ENCODE measurements at regions not wholly inside any gene's neighbourhood (a gene's known extent, or its start where the extent isn't known, plus 50 kb on each side); places are given as distances from the start of the nearest gene placed in this dataset.

- no peak overlapping the region for H3K9ac ChIP-seq (ENCODE audit: low read depth in 1 of 3, low read length in 3 of 3)
- no peaks in the 10 kb centered on the region for H3K9me3 ChIP-seq (ENCODE audit: control insufficient read depth in 3 of 3, low read length in 3 of 3)
- no peaks in the 10 kb centered on the region for H3K27me3 ChIP-seq (ENCODE audit: control insufficient read depth in 3 of 3, insufficient read depth in 3 of 3, low read length in 3 of 3)
- no peak overlapping the region for H3K4me3 ChIP-seq (ENCODE audit: low read length in 3 of 3)
- H3K36me3 ChIP-seq (ENCODE audit: control insufficient read depth in 3 of 3, insufficient read depth in 3 of 3, low read length in 3 of 3): no peaks in the 10 kb centered on the region
- no peaks in the 10 kb centered on the region for H3K4me1 ChIP-seq (ENCODE audit: control insufficient read depth in 3 of 3, insufficient read depth in 3 of 3, low read length in 3 of 3)
- no peak overlapping the region for H3K27ac ChIP-seq (ENCODE audit: low read depth, low read length)
Observed at GRCh38 chr4:58776627-58777026, 1666.4 kb upstream of the IGFBP7 start.

GRCh38 chr4:58767598-58767997, 1657.4 kb upstream of the IGFBP7 start:
- no peak overlapping the region for H3K4me3 ChIP-seq (ENCODE audit: low read length in 3 of 3)

GRCh38 chr4:58766763-58767162, 1656.6 kb upstream of the IGFBP7 start:
- Histone ChIP-seq H3K27ac (ENCODE audit: low read depth, low read length) (no peak overlapping the region), H3K9ac (ENCODE audit: low read depth in 1 of 3, low read length in 3 of 3) (no peak overlapping the region), H3K4me1 (ENCODE audit: control insufficient read depth in 3 of 3, insufficient read depth in 3 of 3, low read length in 3 of 3) (no peaks in the 10 kb centered on the region), H3K36me3 (ENCODE audit: control insufficient read depth in 3 of 3, insufficient read depth in 3 of 3, low read length in 3 of 3) (no peaks in the 10 kb centered on the region), H3K27me3 (ENCODE audit: control insufficient read depth in 3 of 3, insufficient read depth in 3 of 3, low read length in 3 of 3) (no peaks in the 10 kb centered on the region), H3K9me3 (ENCODE audit: control insufficient read depth in 3 of 3, low read length in 3 of 3) (no peaks in the 10 kb centered on the region), H3K4me3 (ENCODE audit: low read length in 3 of 3) (no peak overlapping the region)

More at GRCh38 chr4:58767598-58767997, 1657.4 kb upstream of the IGFBP7 start:
- H3K27ac ChIP-seq (ENCODE audit: low read depth, low read length): no peak overlapping the region
- no peaks in the 10 kb centered on the region for H3K36me3 ChIP-seq (ENCODE audit: control insufficient read depth in 3 of 3, insufficient read depth in 3 of 3, low read length in 3 of 3)
- no peaks in the 10 kb centered on the region for H3K4me1 ChIP-seq (ENCODE audit: control insufficient read depth in 3 of 3, insufficient read depth in 3 of 3, low read length in 3 of 3)
- H3K27me3 ChIP-seq (ENCODE audit: control insufficient read depth in 3 of 3, insufficient read depth in 3 of 3, low read length in 3 of 3): no peaks in the 10 kb centered on the region
- no peaks in the 10 kb centered on the region for H3K9me3 ChIP-seq (ENCODE audit: control insufficient read depth in 3 of 3, low read length in 3 of 3)
- H3K9ac ChIP-seq (ENCODE audit: low read depth in 1 of 3, low read length in 3 of 3): no peak overlapping the region

DNA sequence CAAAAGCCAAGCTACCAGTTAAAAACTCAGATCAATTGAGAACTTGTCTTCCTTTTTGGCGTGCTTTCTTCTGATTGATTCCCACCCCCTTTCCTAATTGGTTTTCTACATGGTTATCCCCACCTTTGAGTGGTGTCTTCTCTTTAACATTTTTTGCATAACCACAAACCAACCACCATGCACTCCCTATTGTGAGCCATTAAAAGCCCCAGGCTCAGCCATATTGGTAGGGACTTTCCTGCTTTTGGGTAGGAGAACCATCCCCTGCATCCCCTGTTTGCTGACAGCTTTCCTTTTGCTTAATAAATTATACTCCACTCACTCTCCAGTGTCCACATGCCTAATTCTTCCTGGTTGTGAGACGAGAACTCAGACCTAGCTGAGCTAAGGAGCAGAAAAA, 1651.4 kb upstream of the IGFBP7 start:
- no peaks in the 10 kb centered on the region for H3K4me1 ChIP-seq (ENCODE audit: control insufficient read depth in 3 of 3, insufficient read depth in 3 of 3, low read length in 3 of 3)
- H3K9ac ChIP-seq (ENCODE audit: low read depth in 1 of 3, low read length in 3 of 3): no peak overlapping the region
- H3K9me3 ChIP-seq (ENCODE audit: control insufficient read depth in 3 of 3, low read length in 3 of 3): no peaks in the 10 kb centered on the region
- no peaks in the 10 kb centered on the region for H3K36me3 ChIP-seq (ENCODE audit: control insufficient read depth in 3 of 3, insufficient read depth in 3 of 3, low read length in 3 of 3)
- H3K4me3 ChIP-seq (ENCODE audit: low read length in 3 of 3): no peak overlapping the region
- no peaks in the 10 kb centered on the region for H3K27me3 ChIP-seq (ENCODE audit: control insufficient read depth in 3 of 3, insufficient read depth in 3 of 3, low read length in 3 of 3)
- no peak overlapping the region for H3K27ac ChIP-seq (ENCODE audit: low read depth, low read length)

- no peak overlapping the region for H3K4me3 ChIP-seq (ENCODE audit: low read length in 3 of 3)
- no peaks in the 10 kb centered on the region for H3K4me1 ChIP-seq (ENCODE audit: control insufficient read depth in 3 of 3, insufficient read depth in 3 of 3, low read length in 3 of 3)
- no peak overlapping the region for H3K27ac ChIP-seq (ENCODE audit: low read depth, low read length)
- H3K36me3 ChIP-seq (ENCODE audit: control insufficient read depth in 3 of 3, insufficient read depth in 3 of 3, low read length in 3 of 3): no peaks in the 10 kb centered on the region
- no peaks in the 10 kb centered on the region for H3K9me3 ChIP-seq (ENCODE audit: control insufficient read depth in 3 of 3, low read length in 3 of 3)
- no peak overlapping the region for H3K9ac ChIP-seq (ENCODE audit: low read depth in 1 of 3, low read length in 3 of 3)
- no peaks in the 10 kb centered on the region for H3K27me3 ChIP-seq (ENCODE audit: control insufficient read depth in 3 of 3, insufficient read depth in 3 of 3, low read length in 3 of 3)
Observed at GRCh38 chr4:58760737-58761136, 1650.6 kb upstream of the IGFBP7 start.

GRCh38 chr4:58760100-58760499, 1649.9 kb upstream of the IGFBP7 start:
- Histone ChIP-seq H3K4me3 (ENCODE audit: low read length in 3 of 3) (no peak overlapping the region), H3K36me3 (ENCODE audit: control insufficient read depth in 3 of 3, insufficient read depth in 3 of 3, low read length in 3 of 3) (no peaks in the 10 kb centered on the region), H3K27ac (ENCODE audit: low read depth, low read length) (no peak overlapping the region), H3K27me3 (ENCODE audit: control insufficient read depth in 3 of 3, insufficient read depth in 3 of 3, low read length in 3 of 3) (no peaks in the 10 kb centered on the region), H3K9me3 (ENCODE audit: control insufficient read depth in 3 of 3, low read length in 3 of 3) (no peaks in the 10 kb centered on the region), H3K4me1 (ENCODE audit: control insufficient read depth in 3 of 3, insufficient read depth in 3 of 3, low read length in 3 of 3) (no peaks in the 10 kb centered on the region), H3K9ac (ENCODE audit: low read depth in 1 of 3, low read length in 3 of 3) (no peak overlapping the region)

DNA sequence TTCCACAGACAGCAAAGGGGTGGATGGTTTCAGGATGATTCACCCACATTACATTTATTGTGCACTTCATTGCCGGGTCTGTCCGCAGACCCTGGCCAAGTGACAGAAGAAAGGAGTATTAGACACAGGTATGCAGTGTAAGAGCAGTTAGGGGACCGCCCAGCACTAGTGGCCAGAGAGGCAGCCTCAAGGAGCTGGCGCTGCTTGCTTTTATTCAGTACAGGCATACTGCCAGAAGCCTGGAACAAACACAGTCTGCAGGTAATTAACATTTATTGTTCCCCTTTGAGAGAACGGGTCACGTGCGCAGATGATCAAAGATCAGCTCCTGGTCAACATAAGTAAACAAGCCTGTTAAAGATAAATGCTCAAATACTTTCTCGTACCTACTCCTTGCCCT, 1639.0 kb upstream of the IGFBP7 start:
- no peaks in the 10 kb centered on the region for H3K9me3 ChIP-seq (ENCODE audit: control insufficient read depth in 3 of 3, low read length in 3 of 3)
- H3K4me1 ChIP-seq (ENCODE audit: control insufficient read depth in 3 of 3, insufficient read depth in 3 of 3, low read length in 3 of 3): no peaks in the 10 kb centered on the region
- H3K4me3 ChIP-seq (ENCODE audit: low read length in 3 of 3): no peak overlapping the region
- H3K27me3 ChIP-seq (ENCODE audit: control insufficient read depth in 3 of 3, insufficient read depth in 3 of 3, low read length in 3 of 3): no peaks in the 10 kb centered on the region
- H3K27ac ChIP-seq (ENCODE audit: low read depth, low read length): no peak overlapping the region
- H3K9ac ChIP-seq (ENCODE audit: low read depth in 1 of 3, low read length in 3 of 3): no peak overlapping the region
- no peaks in the 10 kb centered on the region for H3K36me3 ChIP-seq (ENCODE audit: control insufficient read depth in 3 of 3, insufficient read depth in 3 of 3, low read length in 3 of 3)

GRCh38 chr4:58740897-58741296, 1630.7 kb upstream of the IGFBP7 start:
- H3K9me3 ChIP-seq (ENCODE audit: control insufficient read depth in 3 of 3, low read length in 3 of 3): no peaks in the 10 kb centered on the region
- no peak overlapping the region for H3K9ac ChIP-seq (ENCODE audit: low read depth in 1 of 3, low read length in 3 of 3)
- H3K36me3 ChIP-seq (ENCODE audit: control insufficient read depth in 3 of 3, insufficient read depth in 3 of 3, low read length in 3 of 3): no peaks in the 10 kb centered on the region
- no peaks in the 10 kb centered on the region for H3K27me3 ChIP-seq (ENCODE audit: control insufficient read depth in 3 of 3, insufficient read depth in 3 of 3, low read length in 3 of 3)
- H3K27ac ChIP-seq (ENCODE audit: low read depth, low read length): no peak overlapping the region
- no peak overlapping the region for H3K4me3 ChIP-seq (ENCODE audit: low read length in 3 of 3)
- no peaks in the 10 kb centered on the region for H3K4me1 ChIP-seq (ENCODE audit: control insufficient read depth in 3 of 3, insufficient read depth in 3 of 3, low read length in 3 of 3)

- H3K27ac ChIP-seq (ENCODE audit: low read depth, low read length): no peak overlapping the region
- H3K4me1 ChIP-seq (ENCODE audit: control insufficient read depth in 3 of 3, insufficient read depth in 3 of 3, low read length in 3 of 3): no peaks in the 10 kb centered on the region
- H3K36me3 ChIP-seq (ENCODE audit: control insufficient read depth in 3 of 3, insufficient read depth in 3 of 3, low read length in 3 of 3): no peaks in the 10 kb centered on the region
- H3K9me3 ChIP-seq (ENCODE audit: control insufficient read depth in 3 of 3, low read length in 3 of 3): no peaks in the 10 kb centered on the region
- H3K4me3 ChIP-seq (ENCODE audit: low read length in 3 of 3): no peak overlapping the region
- no peak overlapping the region for H3K9ac ChIP-seq (ENCODE audit: low read depth in 1 of 3, low read length in 3 of 3)
- H3K27me3 ChIP-seq (ENCODE audit: control insufficient read depth in 3 of 3, insufficient read depth in 3 of 3, low read length in 3 of 3): no peaks in the 10 kb centered on the region
Observed at GRCh38 chr4:58739275-58739674, 1629.1 kb upstream of the IGFBP7 start.

DNA sequence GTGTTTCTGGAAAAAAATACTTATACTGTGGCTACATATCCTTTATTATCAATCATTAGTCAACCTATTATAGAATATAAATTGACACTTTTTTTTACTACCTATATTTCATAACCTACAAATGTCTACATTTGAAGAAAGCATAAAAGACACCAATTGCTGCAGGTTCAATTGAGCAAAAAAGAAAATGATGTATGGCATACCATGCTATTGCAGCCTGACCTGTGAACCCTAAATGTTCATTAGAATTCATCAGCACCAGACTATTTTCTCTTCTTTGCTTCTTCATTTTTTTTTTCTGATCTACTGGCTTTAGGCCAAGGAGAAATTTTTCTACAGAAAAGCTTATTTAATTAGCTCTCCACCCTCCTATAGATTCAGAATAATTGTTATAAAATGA, 1628.2 kb upstream of the IGFBP7 start:
- Histone ChIP-seq H3K4me1 (ENCODE audit: control insufficient read depth in 3 of 3, insufficient read depth in 3 of 3, low read length in 3 of 3) (no peaks in the 10 kb centered on the region), H3K27me3 (ENCODE audit: control insufficient read depth in 3 of 3, insufficient read depth in 3 of 3, low read length in 3 of 3) (no peaks in the 10 kb centered on the region), H3K9me3 (ENCODE audit: control insufficient read depth in 3 of 3, low read length in 3 of 3) (no peaks in the 10 kb centered on the region), H3K4me3 (ENCODE audit: low read length in 3 of 3) (no peak overlapping the region), H3K9ac (ENCODE audit: low read depth in 1 of 3, low read length in 3 of 3) (no peak overlapping the region), H3K36me3 (ENCODE audit: control insufficient read depth in 3 of 3, insufficient read depth in 3 of 3, low read length in 3 of 3) (no peaks in the 10 kb centered on the region), H3K27ac (ENCODE audit: low read depth, low read length) (no peak overlapping the region)

Data from skeletal muscle tissue (tissue), 3 donors.